SK-N-SH treated with all-trans-retinoic acid at 6 μM for 48 hours (cell line): ENCODE measurements at regions not wholly inside any gene's neighbourhood (a gene's known extent, or its start where the extent isn't known, plus 50 kb on each side); places are given as distances from the start of the nearest gene placed in this dataset.

Experiments
- ATAC-seq: fragments of 200-7000 bp; cut with Tn5 transposase; 3 replicates; pipeline ENCODE4 v1.9.1; 2020; ENCODE audit warnings: mild to moderate bottlenecking, moderate library complexity
- ARNTL ChIP-seq: fragments of 450-650 bp; formaldehyde crosslinking; IDR thresholded peaks from 2 replicates; pipeline ENCODE4 v1.5.0; 2020; ENCODE audit warnings: low read depth, mild to moderate bottlenecking, moderate library complexity, borderline replicate concordance
- BACH2 ChIP-seq: fragments of 250-450 bp; sonication (Bioruptor Pico); IDR thresholded peaks from 2 replicates; pipeline ENCODE4 v1.9.0; 2021; ENCODE audit warnings: mild to moderate bottlenecking, borderline replicate concordance
- CREB5 ChIP-seq: fragments of 250-450 bp; sonication (Bioruptor Pico); IDR thresholded peaks from 2 replicates; pipeline ENCODE4 v1.5.1; 2020; ENCODE audit warnings: low read depth, mild to moderate bottlenecking, moderate library complexity
- CSDC2 ChIP-seq: fragments of 250-450 bp; sonication (Bioruptor Pico); IDR thresholded peaks from 2 replicates; pipeline ENCODE4 v1.5.0; 2020; ENCODE audit warnings: mild to moderate bottlenecking, moderate library complexity
- CSRNP3 ChIP-seq: fragments of 250-450 bp; sonication (Bioruptor Pico); IDR thresholded peaks from 2 replicates; pipeline ENCODE4 v1.5.1; 2021; ENCODE audit warnings: mild to moderate bottlenecking, moderate library complexity
- GLIS3 ChIP-seq: fragments of 250-450 bp; sonication (Bioruptor Pico); IDR thresholded peaks from 2 replicates; pipeline ENCODE4 v1.5.0; 2020; ENCODE audit warnings: mild to moderate bottlenecking, moderate library complexity
- OSR1 ChIP-seq: fragments of 250-450 bp; sonication (Bioruptor Pico); IDR thresholded peaks from 2 replicates; pipeline ENCODE4 v1.8.0; 2022; ENCODE audit warnings: moderate library complexity, mild to moderate bottlenecking, inconsistent platforms
- POU6F1 ChIP-seq: fragments of 250-450 bp; sonication (Bioruptor Pico); IDR thresholded peaks from 2 replicates; pipeline ENCODE4 v1.8.0; 2021; ENCODE audit warnings: low read depth, mild to moderate bottlenecking, moderate library complexity, borderline replicate concordance
- PPARA ChIP-seq: fragments of 250-450 bp; sonication (Bioruptor Pico); IDR thresholded peaks from 2 replicates; pipeline ENCODE4 v1.5.0; 2020; ENCODE audit warnings: mild to moderate bottlenecking, borderline replicate concordance
- RARB ChIP-seq: fragments of 250-450 bp; sonication (Bioruptor Pico); IDR thresholded peaks from 2 replicates; pipeline ENCODE4 v1.8.0; 2021; ENCODE audit warnings: mild to moderate bottlenecking, moderate library complexity
- SNAI2 ChIP-seq: fragments of 250-450 bp; sonication (Bioruptor Pico); IDR thresholded peaks from 2 replicates; pipeline ENCODE4 v1.5.0; 2020; ENCODE audit warnings: mild to moderate bottlenecking, moderate library complexity
- TCF4 ChIP-seq: fragments of 250-450 bp; sonication (Bioruptor Pico); IDR thresholded peaks from 2 replicates; pipeline ENCODE4 v1.8.0; 2021; ENCODE audit warnings: mild to moderate bottlenecking, moderate library complexity, borderline replicate concordance
- TOX ChIP-seq: fragments of 250-450 bp; sonication (Bioruptor Pico); IDR thresholded peaks from 2 replicates; pipeline ENCODE4 v1.8.0; 2021; ENCODE audit warnings: mild to moderate bottlenecking, moderate library complexity, borderline replicate concordance
- TSHZ2 ChIP-seq: fragments of 250-450 bp; sonication (Bioruptor Pico); IDR thresholded peaks from 2 replicates; pipeline ENCODE4 v1.5.0; 2020; ENCODE audit warnings: mild to moderate bottlenecking, moderate library complexity
- ZC3H10 ChIP-seq: fragments of 250-450 bp; sonication (Bioruptor Pico); IDR thresholded peaks from 2 replicates; pipeline ENCODE4 v1.5.1; 2021; ENCODE audit warnings: mild to moderate bottlenecking, moderate library complexity
- ZFP3 ChIP-seq: fragments of 250-450 bp; sonication (Bioruptor Pico); IDR thresholded peaks from 2 replicates; pipeline ENCODE4 v1.5.0; 2020; ENCODE audit warnings: mild to moderate bottlenecking, moderate library complexity
- ZFP30 ChIP-seq: fragments of 450-650 bp; formaldehyde crosslinking; IDR thresholded peaks from 2 replicates; pipeline ENCODE4 v1.5.0; 2022; ENCODE audit warnings: mild to moderate bottlenecking, moderate library complexity
- ZNF70 ChIP-seq: fragments of 450-650 bp; formaldehyde crosslinking; IDR thresholded peaks from 2 replicates; pipeline ENCODE4 v1.5.0; 2020; ENCODE audit warnings: mild to moderate bottlenecking, moderate library complexity
- ZNF8 ChIP-seq: fragments of 450-650 bp; formaldehyde crosslinking; IDR thresholded peaks from 2 replicates; pipeline ENCODE4 v1.5.0; 2020; ENCODE audit warnings: mild to moderate bottlenecking, moderate library complexity

GRCh38 chr1:76715474-76715873, 151.8 kb upstream of the ST6GALNAC5 start:
- ATAC-seq: no peak
- TF ChIP-seq TOX (CRISPR knock-in tag) (no peak), TSHZ2 (no peak), OSR1 (CRISPR knock-in tag) (no peak), ZNF70 (no peak), SNAI2 (no peak), PPARA (CRISPR knock-in tag) (no peak), ZFP30 (CRISPR knock-in tag) (no peak), CREB5 (CRISPR knock-in tag) (no peak), CSDC2 (no peak)
- TF ChIP-seq, all 23 proteins: peak for 0

- ATAC-seq: no peak
- TF ChIP-seq TCF4 (CRISPR knock-in tag): no peak
- no peak for TF ChIP-seq ZNF8
- no peak for TF ChIP-seq ZFP3 (CRISPR knock-in tag)
- no peak for TF ChIP-seq ZC3H10 (CRISPR knock-in tag)
Observed at GRCh38 chr1:76723949-76724348, 143.3 kb upstream of the ST6GALNAC5 start.

GRCh38 chr1:76724816-76725215, 142.5 kb upstream of the ST6GALNAC5 start:
- ATAC-seq: no peak
- TF ChIP-seq TCF4 (CRISPR knock-in tag): no peak

- TF ChIP-seq RARB (CRISPR knock-in tag): no peak
- TF ChIP-seq POU6F1: no peak
- no peak for TF ChIP-seq TCF4 (CRISPR knock-in tag)
- TF ChIP-seq ZNF70: no peak
- no peak for TF ChIP-seq BACH2 (CRISPR knock-in tag)
- TF ChIP-seq CREB5 (CRISPR knock-in tag): no peak
- TF ChIP-seq OSR1 (CRISPR knock-in tag): no peak
- TF ChIP-seq CSRNP3 (CRISPR knock-in tag): no peak
- no peak for TF ChIP-seq TOX (CRISPR knock-in tag)
- no peak for TF ChIP-seq SNAI2
- no peak for TF ChIP-seq ZFP30 (CRISPR knock-in tag)
- no peak for TF ChIP-seq ARNTL (CRISPR knock-in tag)
- TF ChIP-seq GLIS3 (CRISPR knock-in tag): no peak
Observed at GRCh38 chr1:76725864-76726619, 141.2 kb upstream of the ST6GALNAC5 start.

More at GRCh38 chr1:76725864-76726619, 141.2 kb upstream of the ST6GALNAC5 start:
- no peak for ATAC-seq
